ENCODE measurements at regions not wholly inside any gene's neighbourhood (a gene's known extent, or its start where the extent isn't known, plus 50 kb on each side); places are given as distances from the start of the nearest gene placed in this dataset.

DNA sequence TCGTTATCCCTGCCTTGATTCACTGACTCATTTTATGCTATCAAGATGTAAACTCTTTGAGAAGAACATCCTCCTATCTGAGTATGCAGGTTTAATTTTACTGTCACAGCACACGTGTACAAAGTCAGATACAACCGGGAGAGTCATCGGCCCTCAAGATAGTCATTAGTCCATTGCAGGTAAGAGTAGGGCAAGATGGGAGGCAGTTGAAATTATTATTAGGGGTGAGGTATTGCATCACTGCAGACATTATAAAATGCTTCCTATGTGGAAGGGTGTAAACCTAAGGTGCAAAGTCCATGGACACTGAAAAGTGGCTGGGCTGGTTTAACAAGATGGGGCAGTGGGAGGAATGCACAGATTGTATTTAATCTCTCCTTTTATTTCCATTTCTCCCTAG lies 113.7 kb downstream of the ARL4A start:
- Histone ChIP-seq H3K4me1 (replicated peaks; ENCODE audit: insufficient read depth) (peaks cover 30% of the 10 kb centered on the region), H3K9me3 (ENCODE audit: insufficient read depth, low read depth) (no peaks in the 10 kb centered on the region), H3K9me2 (ENCODE audit: insufficient read depth) (no peaks in the 10 kb centered on the region), H3K27me3 (ENCODE audit: insufficient read depth, low read depth) (no peaks in the 10 kb centered on the region), H3K4me2 (peak overlapping the region; percentile 68), H3K27ac (peak overlapping the region; percentile 45), H3K4me3 (peak overlapping the region; percentile 29), H3K36me3 (ENCODE audit: low read depth) (no peaks in the 10 kb centered on the region), H3F3A (ENCODE audit: insufficient read depth, low read depth) (peaks cover 11% of the 10 kb centered on the region; the same call in 1 of the 2 replicates), H3K79me2 (ENCODE audit: low read depth) (no peaks in the 10 kb centered on the region), H4K20me1 (ENCODE audit: insufficient read depth) (no peaks in the 10 kb centered on the region), H2AFZ (0 out of 2 replicates have a peak overlapping the region, but pooled peaks have one; percentile 35)
- DNase-seq: peak; percentile 65 to 73
- intact Hi-C loops (cut with micrococcal nuclease; ENCODE audit: unreplicated experiment): loop anchor here (2.0 to 10.0 kb wide), 2 partner anchors 114 to 214 kb away; partner anchors contain the start of gene ARL4A
- ChIA-PET CTCF (no interaction called here), POLR2A (ENCODE audit: unreplicated experiment) (interaction anchor here (1.0 kb wide), 1 partner anchor 86 kb away, joined by 3 read pairs; no protein-coding TSS in a partner anchor)
- TF ChIP-seq, protein P1, sequence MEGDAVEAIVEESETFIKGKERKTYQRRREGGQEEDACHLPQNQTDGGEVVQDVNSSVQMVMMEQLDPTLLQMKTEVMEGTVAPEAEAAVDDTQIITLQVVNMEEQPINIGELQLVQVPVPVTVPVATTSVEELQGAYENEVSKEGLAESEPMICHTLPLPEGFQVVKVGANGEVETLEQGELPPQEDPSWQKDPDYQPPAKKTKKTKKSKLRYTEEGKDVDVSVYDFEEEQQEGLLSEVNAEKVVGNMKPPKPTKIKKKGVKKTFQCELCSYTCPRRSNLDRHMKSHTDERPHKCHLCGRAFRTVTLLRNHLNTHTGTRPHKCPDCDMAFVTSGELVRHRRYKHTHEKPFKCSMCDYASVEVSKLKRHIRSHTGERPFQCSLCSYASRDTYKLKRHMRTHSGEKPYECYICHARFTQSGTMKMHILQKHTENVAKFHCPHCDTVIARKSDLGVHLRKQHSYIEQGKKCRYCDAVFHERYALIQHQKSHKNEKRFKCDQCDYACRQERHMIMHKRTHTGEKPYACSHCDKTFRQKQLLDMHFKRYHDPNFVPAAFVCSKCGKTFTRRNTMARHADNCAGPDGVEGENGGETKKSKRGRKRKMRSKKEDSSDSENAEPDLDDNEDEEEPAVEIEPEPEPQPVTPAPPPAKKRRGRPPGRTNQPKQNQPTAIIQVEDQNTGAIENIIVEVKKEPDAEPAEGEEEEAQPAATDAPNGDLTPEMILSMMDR (conservative IDR thresholded peaks at IDR 0.05): no peak
- no peak for TF ChIP-seq EZH2 (IDR thresholded peaks at IDR 0.05; ENCODE audit: low read depth)
- BruUV-seq (replicated peaks): no TSS peak

DNA sequence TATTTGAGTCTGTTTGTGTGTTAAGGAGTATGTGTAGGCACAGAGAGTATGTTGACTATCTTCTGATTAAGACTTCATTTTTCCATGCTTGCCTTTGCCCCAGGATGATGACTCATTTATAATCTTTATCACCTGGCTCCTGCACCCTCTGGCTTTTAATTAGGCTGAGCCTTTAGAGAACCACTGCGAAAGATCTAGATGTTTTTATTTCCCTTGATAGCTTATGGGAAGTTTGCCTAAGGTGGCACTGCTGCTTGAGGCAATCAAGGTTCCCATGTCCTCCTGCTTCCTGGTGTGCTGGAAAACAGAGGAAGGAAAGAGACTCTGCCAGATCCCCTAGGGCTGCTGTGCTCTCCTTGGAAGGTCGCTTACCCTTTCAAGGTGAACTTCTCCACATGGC lies 114.6 kb downstream of the ARL4A start:
- H3K27ac ChIP-seq: peak overlapping the region; percentile 45
- no peaks in the 10 kb centered on the region for H3K27me3 ChIP-seq (ENCODE audit: insufficient read depth, low read depth)
- no peaks in the 10 kb centered on the region for H3K36me3 ChIP-seq (ENCODE audit: low read depth)
- H3K9me2 ChIP-seq (ENCODE audit: insufficient read depth): no peaks in the 10 kb centered on the region
- no TSS peak for BruUV-seq (replicated peaks)
- peak overlapping the region; percentile 29 for H3K4me3 ChIP-seq
- H4K20me1 ChIP-seq (ENCODE audit: insufficient read depth): no peaks in the 10 kb centered on the region
- peak overlapping the region; percentile 68 for H3K4me2 ChIP-seq
- DNase-seq: peak in 1 of 2 experiments; percentile 66
- ChIA-PET CTCF (no interaction called here), POLR2A (ENCODE audit: unreplicated experiment) (interaction anchor here (1.0 to 1.2 kb wide), 2 partner anchors 87 to 115 kb away, joined by 3 to 5 read pairs; partner anchors contain the start of gene ARL4A)
- H3F3A ChIP-seq (ENCODE audit: insufficient read depth, low read depth): peaks cover 11% of the 10 kb centered on the region; the same call in 1 of the 2 replicates
- TF ChIP-seq, protein P1 (conservative IDR thresholded peaks at IDR 0.05): no peak
- TF ChIP-seq EZH2 (IDR thresholded peaks at IDR 0.05; ENCODE audit: low read depth): no peak
- intact Hi-C loops (cut with micrococcal nuclease; ENCODE audit: unreplicated experiment): loop anchor here (10.0 kb wide), 1 partner anchor 213 kb away; no protein-coding TSS in a partner anchor
- H3K79me2 ChIP-seq (ENCODE audit: low read depth): no peaks in the 10 kb centered on the region
- H3K9me3 ChIP-seq (ENCODE audit: insufficient read depth, low read depth): no peaks in the 10 kb centered on the region
- H2AFZ ChIP-seq: peak overlapping the region; percentile 35; the same call in 1 of the 2 replicates
- peaks cover 30% of the 10 kb centered on the region for H3K4me1 ChIP-seq (replicated peaks; ENCODE audit: insufficient read depth)

DNA sequence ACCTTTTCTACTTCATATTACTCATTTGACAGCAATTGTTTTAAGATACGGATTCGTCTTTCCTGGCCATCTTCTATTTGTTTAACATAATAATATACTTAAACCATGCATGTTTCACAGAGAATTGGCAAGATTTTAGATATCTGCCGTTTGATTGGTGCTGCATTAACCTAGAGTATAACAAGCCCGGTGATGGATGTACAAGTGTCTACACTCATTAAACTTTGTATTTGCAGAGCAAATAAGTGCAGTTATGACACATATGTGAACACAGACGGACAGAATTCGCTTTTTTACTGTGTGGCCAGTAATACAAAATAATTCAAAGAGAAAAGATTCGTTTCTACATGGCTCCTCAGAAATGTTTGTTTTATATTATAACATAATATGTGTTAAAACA lies 116.1 kb downstream of the ARL4A start:
- Histone ChIP-seq H3K9me3 (ENCODE audit: insufficient read depth, low read depth) (no peaks in the 10 kb centered on the region), H3F3A (ENCODE audit: insufficient read depth, low read depth) (peaks cover 11% of the 10 kb centered on the region; the same call in 1 of the 2 replicates), H3K79me2 (ENCODE audit: low read depth) (no peaks in the 10 kb centered on the region), H3K4me2 (no peak overlapping the region), H3K9me2 (ENCODE audit: insufficient read depth) (no peaks in the 10 kb centered on the region), H2AFZ (no peak overlapping the region), H3K27ac (no peak overlapping the region), H3K36me3 (ENCODE audit: low read depth) (no peaks in the 10 kb centered on the region), H3K4me1 (replicated peaks; ENCODE audit: insufficient read depth) (peaks cover 30% of the 10 kb centered on the region), H4K20me1 (ENCODE audit: insufficient read depth) (no peaks in the 10 kb centered on the region), H3K27me3 (ENCODE audit: insufficient read depth, low read depth) (no peaks in the 10 kb centered on the region), H3K4me3 (no peak overlapping the region)
- intact Hi-C loops (cut with micrococcal nuclease; ENCODE audit: unreplicated experiment): loop anchor here (10.0 kb wide), 1 partner anchor 211 kb away; no protein-coding TSS in a partner anchor
- no TSS peak for BruUV-seq (replicated peaks)
- no peak for DNase-seq
- CTCF ChIA-PET: no interaction called here
- POLR2A ChIA-PET (ENCODE audit: unreplicated experiment): no interaction called here
- TF ChIP-seq, protein P1 (conservative IDR thresholded peaks at IDR 0.05): no peak
- no peak for TF ChIP-seq EZH2 (IDR thresholded peaks at IDR 0.05; ENCODE audit: low read depth)

Data from PC-9 (cell line).